GM18861 (cell line): ENCODE measurements at regions not wholly inside any gene's neighbourhood (a gene's known extent, or its start where the extent isn't known, plus 50 kb on each side); places are given as distances from the start of the nearest gene placed in this dataset.
A peak's percentile ranks its signal among the peaks of the same experiment; 100 is the strongest.
"Not testable (repeated sequence)": the region's sequence is repeated elsewhere in the genome, so short reads cannot be mapped to it uniquely, and the experiment has no call there.

Source experiments
- ATAC-seq: cut with Tn5 transposase; IDR thresholded peaks from one replicate; pipeline ENCODE4 v1.9.1; 2021; ENCODE audit not compliant: unreplicated experiment

GRCh38 chr2:156006721-156007618 lies 325.6 kb downstream of the NR4A2 start:
- ATAC-seq = no peak

DNA sequence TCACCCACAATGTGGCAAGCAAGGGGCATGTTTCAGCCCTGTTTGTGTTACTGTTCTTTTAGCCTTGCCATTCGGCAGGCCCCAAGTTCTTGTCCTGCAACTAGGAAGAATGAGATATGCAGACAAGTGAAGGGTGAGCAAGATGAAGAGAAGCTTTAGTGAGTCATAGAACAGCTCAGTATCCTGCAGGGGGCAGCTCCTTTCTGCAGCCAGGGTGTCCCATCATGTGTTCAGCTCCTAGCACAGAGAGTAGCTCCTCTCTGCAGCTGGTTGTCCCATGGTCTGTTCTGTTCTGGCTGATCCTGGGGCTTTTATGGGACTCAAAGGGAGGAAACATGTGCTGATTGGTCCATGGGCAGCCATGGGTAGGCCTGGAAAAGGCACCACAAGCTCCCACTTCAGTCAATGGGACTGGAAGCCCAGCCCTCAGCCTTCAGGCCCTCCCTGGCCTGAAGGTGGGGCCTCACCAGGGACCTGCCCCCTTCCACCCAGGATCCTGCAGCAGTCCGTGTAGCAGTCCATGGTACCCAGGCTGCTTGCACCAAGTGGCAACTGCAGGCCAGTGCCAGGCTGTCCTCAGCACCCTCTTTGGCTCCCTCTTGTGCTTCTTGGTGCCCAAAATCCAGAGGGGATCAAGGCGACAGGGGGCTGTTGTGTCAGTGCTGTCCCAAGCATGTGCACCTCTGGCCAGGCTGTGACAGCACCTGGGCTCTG lies 326.4 kb downstream of the NR4A2 start:
- no peak for ATAC-seq

DNA sequence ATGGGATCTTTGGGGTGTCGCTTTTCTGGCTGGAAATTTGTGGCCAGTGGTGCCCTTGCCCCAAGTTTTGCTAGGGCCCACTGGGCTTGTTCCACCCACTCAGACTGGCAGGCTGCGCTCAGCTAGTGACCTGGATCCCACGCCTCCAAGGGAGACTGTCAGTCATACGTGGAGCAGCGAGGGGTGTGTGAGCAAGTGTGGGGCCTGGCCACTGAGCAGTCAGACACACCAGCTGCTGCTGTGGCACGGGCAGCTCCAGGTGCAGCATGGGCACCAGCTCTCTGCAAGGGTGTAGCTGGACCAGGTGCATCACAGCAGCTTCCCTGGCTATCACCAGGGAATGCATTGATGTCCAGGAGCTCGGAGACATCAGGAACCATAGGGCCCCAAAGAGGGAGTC lies 327.0 kb downstream of the NR4A2 start:
- no peak for ATAC-seq

DNA sequence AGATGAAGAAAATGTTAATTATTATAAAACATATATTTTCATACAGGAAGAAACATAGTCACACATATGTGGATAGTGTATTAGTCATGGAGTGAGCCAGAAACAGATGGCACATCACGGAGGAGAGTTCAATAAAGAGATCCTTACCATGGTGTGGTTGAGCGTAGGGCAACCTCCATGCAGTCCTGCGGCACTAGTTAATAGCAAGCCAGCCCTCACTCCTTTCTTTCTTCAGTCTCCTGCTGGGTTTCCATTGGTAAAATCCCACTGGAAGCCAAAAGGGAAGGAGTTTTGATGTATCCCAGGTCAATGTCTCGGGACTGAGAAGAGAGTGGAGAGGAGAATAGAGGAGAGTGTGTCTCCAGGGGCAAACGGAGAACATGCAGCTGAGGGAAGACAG lies 328.1 kb downstream of the NR4A2 start:
- ATAC-seq = no peak

DNA sequence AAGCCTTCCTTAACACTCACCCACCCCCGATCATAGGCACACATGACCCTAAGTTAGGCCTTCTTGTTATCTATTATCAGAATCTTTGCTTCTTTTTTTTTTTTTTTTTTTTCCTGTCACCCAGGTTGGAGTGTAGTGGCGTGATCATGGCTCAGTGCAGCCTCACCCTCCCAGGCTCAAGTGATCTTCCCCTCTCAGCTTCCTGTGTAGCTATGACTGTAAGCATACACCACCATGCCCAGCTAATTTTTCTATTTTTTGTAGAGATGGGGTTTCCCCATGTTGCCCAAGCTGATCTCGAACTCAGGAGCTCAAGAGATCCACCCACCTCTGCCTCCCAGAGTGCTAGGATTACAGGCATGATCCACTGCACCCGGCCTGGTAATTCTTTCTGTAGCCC lies 328.7 kb downstream of the NR4A2 start:
- ATAC-seq = no peak

- no peak for ATAC-seq
These were observed 330.7 kb downstream of the NR4A2 start for GRCh38 chr2:156001851-156002250.

DNA sequence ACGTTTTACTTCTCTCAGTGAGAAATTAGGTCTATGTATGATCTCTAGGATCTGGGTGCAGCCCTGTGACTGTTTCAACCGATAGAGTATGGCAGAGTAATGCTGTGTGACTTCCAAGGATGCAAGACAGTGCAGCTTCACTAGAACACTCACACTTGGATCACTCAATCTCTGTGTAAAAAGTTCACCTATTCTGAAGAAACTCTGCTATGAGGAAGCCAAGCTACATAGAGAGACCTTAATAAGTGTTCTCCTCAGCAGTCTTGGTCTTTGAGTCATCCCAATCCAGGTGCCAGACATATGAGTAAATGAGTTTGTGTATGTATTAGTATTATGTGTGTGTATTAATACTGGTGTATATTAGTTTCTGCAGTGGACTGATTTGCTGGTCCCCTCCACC lies 335.0 kb downstream of the NR4A2 start:
- ATAC-seq = no peak

DNA sequence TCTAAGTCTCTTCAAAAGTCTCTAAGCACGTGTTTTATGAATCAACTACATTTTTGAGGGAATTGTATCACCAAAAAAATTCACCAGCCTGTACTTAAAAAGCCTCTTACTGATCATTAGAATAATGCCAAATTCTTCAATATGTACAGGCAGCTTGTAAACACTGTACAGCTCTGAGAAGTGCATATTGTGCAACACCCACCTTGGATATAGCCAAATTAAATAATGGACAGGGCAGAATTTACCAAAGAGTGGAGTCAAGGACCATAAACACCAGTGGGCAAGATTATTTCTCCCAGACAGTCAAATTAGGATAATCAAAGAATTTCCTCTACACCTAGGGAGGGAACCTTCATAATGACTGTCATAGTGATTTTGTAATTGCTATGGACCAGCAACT lies 338.2 kb downstream of the NR4A2 start:
- ATAC-seq = no peak

DNA sequence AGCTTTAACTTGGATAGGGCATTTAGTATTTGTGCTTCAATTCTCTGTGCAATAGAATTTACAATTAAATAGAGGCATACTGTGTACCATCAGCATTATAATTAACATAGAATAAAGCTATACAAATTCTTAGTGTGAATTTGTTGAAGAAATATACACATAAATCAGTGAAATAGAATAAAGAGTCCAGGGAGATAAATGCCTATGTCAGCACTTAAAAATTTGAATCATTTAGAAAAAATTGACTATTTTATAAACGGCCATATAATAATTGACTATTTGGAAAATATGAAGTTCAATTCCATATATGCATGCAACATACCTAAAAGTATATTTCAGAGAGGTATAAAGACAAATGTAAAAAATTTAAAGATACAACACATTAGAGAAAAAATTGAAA lies 348.7 kb downstream of the NR4A2 start:
- ATAC-seq = no peak

GRCh38 chr2:155982135-155982534 lies 350.4 kb downstream of the NR4A2 start:
- no peak for ATAC-seq

- peak; percentile 51 for ATAC-seq
These were observed 351.5 kb downstream of the NR4A2 start for GRCh38 chr2:155980941-155981560.

- ATAC-seq = no peak
These were observed 356.8 kb downstream of the NR4A2 start for GRCh38 chr2:155975734-155976133.

- no peak for ATAC-seq
These were observed 359.6 kb downstream of the NR4A2 start for GRCh38 chr2:155972916-155973315.

DNA sequence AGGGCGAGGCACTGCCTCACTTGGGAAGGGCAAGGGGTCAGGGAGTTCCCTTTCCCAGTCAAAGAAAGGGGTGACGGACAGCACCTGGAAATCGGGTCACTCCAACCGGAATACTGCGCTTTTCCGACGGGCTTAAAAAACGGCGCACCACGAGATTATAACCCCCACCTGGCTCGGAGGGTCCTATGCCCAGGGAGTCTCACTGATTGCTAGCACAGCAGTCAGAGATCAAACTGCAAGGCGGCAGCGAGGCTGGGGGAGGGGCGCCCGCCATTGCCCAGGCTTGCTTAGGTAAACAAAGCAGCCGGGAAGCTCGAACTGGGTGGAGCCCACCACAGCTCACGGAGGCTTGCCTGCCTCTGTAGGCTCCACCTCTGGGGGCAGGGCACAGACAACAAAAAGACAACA lies 366.5 kb downstream of the NR4A2 start:
- not testable (repeated sequence) for ATAC-seq

DNA sequence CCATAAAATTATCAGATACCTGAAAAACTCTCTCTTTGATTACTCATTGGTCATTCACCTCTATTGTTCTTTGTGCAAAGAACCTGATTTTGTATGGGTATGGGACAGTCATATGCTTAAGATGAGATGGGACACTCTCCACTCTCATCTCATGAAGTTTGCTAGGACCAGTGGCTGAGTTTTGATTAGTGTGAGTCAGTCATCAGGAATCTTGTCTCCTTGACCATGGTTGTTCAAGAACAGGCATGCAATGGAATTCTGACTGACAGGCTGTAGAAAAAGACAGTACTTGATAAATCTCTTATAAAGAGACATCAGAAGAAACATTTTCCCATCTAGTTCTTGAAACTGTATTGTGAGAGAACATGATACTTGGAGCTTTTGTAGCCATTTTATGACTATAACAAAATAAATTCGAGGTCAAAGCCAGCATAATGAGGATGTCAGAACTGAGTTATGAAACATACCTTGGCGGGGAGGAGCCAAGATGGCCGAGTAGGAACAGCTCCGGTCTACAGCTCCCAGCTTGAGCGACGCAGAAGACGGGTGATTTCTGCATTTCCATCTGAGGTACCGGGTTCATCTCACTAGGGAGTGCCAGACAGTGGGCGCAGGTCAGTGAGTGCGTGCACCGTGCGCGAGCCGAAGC lies 367.0 kb downstream of the NR4A2 start:
- ATAC-seq = no peak

GRCh38 chr2:155961641-155962040 lies 370.9 kb downstream of the NR4A2 start:
- ATAC-seq = no peak

- no peak for ATAC-seq
These were observed 373.7 kb downstream of the NR4A2 start for GRCh38 chr2:155958834-155959233.

DNA sequence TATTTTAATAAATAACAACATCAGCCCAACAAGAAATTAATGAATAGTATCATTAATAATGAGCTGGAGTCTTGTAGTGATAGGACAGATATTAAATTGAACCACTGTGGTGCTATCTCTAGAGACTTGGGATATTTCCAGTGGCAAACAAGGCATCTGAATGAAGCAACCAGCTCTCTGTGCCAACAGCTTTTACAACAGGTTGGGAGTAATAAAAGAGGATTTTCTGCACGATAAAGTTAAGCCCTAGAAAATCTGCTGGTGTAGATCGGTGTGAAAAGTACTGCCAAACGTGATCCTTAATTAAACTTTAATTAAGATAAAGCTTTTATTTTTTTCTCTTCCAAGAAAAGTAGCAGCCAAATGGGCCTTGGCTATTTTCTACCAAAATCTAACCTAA lies 385.5 kb downstream of the NR4A2 start:
- ATAC-seq = no peak

DNA sequence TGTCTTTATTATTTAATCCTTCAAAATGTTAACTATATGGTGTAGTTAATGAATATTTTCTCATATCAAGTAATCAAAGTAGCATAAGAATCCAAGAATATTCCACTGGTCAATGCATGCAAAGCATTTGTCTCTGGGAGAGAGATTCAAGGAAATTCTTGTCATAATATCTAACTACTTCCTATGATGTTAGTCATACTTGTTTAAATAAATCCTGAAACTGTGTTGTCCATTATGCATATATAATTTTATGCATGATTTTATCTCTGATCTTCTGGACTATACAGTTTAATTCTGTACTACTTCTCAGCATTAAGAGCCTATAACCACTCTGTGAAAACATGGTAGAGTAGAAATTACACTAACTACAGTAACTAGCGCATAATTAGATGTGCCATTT lies 388.3 kb downstream of the NR4A2 start:
- ATAC-seq = no peak

DNA sequence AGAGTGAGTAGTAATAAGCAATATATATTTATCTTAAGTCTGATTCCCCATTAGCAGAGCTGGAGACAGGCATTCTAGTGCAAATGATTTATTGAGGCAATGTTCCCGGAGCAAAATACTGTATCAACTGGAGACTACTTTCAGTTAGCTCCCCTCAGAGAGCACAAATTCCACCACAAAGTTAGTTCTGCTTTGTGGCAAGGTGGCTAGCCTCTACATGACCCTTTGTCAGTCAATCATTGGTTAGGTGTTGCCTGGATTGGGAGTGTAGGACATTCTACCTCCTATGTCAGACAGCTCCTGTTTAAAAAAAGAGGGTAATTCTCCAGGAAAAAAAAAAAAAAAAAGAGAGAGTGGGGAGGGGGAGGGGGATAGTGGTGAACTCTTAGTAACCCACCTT lies 402.2 kb downstream of the NR4A2 start:
- no peak for ATAC-seq

DNA sequence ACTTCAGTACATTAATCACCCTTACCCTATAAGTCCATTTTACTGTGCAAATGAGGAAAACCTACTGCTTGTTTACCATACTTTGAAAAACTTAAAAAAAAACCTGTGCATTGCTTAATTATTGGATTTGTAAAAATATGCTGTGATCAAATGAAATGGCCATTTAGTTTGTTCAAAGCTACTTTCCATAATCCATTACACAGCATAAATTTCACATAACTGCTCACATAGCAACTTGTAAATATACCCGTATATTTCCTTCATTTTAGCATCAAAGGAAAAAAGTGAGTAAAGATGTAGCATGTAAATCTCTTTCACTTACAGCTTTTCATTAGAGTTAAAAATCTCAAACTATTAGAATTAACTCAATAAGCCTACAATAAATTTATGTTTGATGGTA lies 415.1 kb downstream of the NR4A2 start:
- ATAC-seq = no peak
